ENCODE measurements at regions not wholly inside any gene's neighbourhood (a gene's known extent, or its start where the extent isn't known, plus 50 kb on each side); places are given as distances from the start of the nearest gene placed in this dataset.

- H3K4me3 ChIP-seq, result no peak overlapping the region
- H3K27ac ChIP-seq, result no peak overlapping the region
- H3K36me3 ChIP-seq, result no peaks in the 10 kb centered on the region
- intact Hi-C loops (cut with DNase I), result no loop called here
- TF ChIP-seq CTCF (IDR thresholded peaks at IDR 0.05), result no peak
- no peaks in the 10 kb centered on the region for H3K27me3 ChIP-seq
- no peaks in the 10 kb centered on the region for H3K9me3 ChIP-seq
- H3K4me1 ChIP-seq, result no peaks in the 10 kb centered on the region
- no peak for DNase-seq (ENCODE audit: low spot score in 2 of 2)
Observed at GRCh38 chr5:176719113-176719739, 71.9 kb downstream of the TSPAN17 start.

- Histone ChIP-seq H3K4me3 (no peak overlapping the region), H3K27ac (no peak overlapping the region), H3K27me3 (no peaks in the 10 kb centered on the region), H3K9me3 (no peaks in the 10 kb centered on the region), H3K4me1 (no peaks in the 10 kb centered on the region), H3K36me3 (no peaks in the 10 kb centered on the region)
- intact Hi-C loops (cut with DNase I), result no loop called here
- TF ChIP-seq CTCF (IDR thresholded peaks at IDR 0.05), result no peak
- no peak for DNase-seq (ENCODE audit: low spot score in 2 of 2)
Observed at GRCh38 chr5:176721509-176721908, 74.2 kb downstream of the TSPAN17 start.

- H3K27me3 ChIP-seq, result no peaks in the 10 kb centered on the region
- no peak for DNase-seq (ENCODE audit: low spot score in 2 of 2)
- intact Hi-C loops (cut with DNase I), result no loop called here
- no peak overlapping the region for H3K4me3 ChIP-seq
- H3K4me1 ChIP-seq, result no peaks in the 10 kb centered on the region
- no peak for TF ChIP-seq CTCF (IDR thresholded peaks at IDR 0.05)
- no peaks in the 10 kb centered on the region for H3K36me3 ChIP-seq
- no peaks in the 10 kb centered on the region for H3K9me3 ChIP-seq
- H3K27ac ChIP-seq, result no peak overlapping the region
Observed at GRCh38 chr5:176722757-176723156, 75.5 kb downstream of the TSPAN17 start.

GRCh38 chr5:176723440-176723839, 76.2 kb downstream of the TSPAN17 start:
- H3K27me3 ChIP-seq, result no peaks in the 10 kb centered on the region

GRCh38 chr5:176724472-176724871, 77.2 kb downstream of the TSPAN17 start:
- no peaks in the 10 kb centered on the region for H3K27me3 ChIP-seq
- H3K36me3 ChIP-seq, result no peaks in the 10 kb centered on the region
- no peak overlapping the region for H3K4me3 ChIP-seq
- H3K4me1 ChIP-seq, result no peaks in the 10 kb centered on the region
- no peak overlapping the region for H3K27ac ChIP-seq
- intact Hi-C loops (cut with DNase I), result no loop called here
- TF ChIP-seq CTCF (IDR thresholded peaks at IDR 0.05), result no peak
- no peaks in the 10 kb centered on the region for H3K9me3 ChIP-seq
- no peak for DNase-seq (ENCODE audit: low spot score in 2 of 2)

More at GRCh38 chr5:176723440-176723839, 76.2 kb downstream of the TSPAN17 start:
- no peak overlapping the region for H3K4me3 ChIP-seq
- H3K36me3 ChIP-seq, result no peaks in the 10 kb centered on the region
- no peak overlapping the region for H3K27ac ChIP-seq
- no peaks in the 10 kb centered on the region for H3K4me1 ChIP-seq
- no peak for DNase-seq (ENCODE audit: low spot score in 2 of 2)
- TF ChIP-seq CTCF (IDR thresholded peaks at IDR 0.05), result no peak
- intact Hi-C loops (cut with DNase I), result no loop called here
- H3K9me3 ChIP-seq, result no peaks in the 10 kb centered on the region
